Cardiac muscle cell (in vitro differentiated cells and primary cell): ENCODE measurements at regions not wholly inside any gene's neighbourhood (a gene's known extent, or its start where the extent isn't known, plus 50 kb on each side); places are given as distances from the start of the nearest gene placed in this dataset.

Source experiments
- DNase-seq, 2 donors: peaks; one replicate each; pipeline versions ENCODE4 v3.0.0 to v3.0.0-alpha.2; 2010 to 2017; ENCODE audit warnings: low read depth in 1 of 2, low spot score in 1 of 2
- H3K27ac ChIP-seq: fragments of 200-600 bp; sonication (generic); 2 replicates; pipeline ENCODE4 v1.5.1; 2016
- H3K27me3 ChIP-seq: fragments of 200-600 bp; sonication (generic); 2 replicates; pipeline ENCODE4 v1.6.0; 2016; ENCODE audit warnings: control low read depth
- H3K36me3 ChIP-seq: fragments of 200-600 bp; sonication (generic); 2 replicates; pipeline ENCODE4 v1.5.1; 2016; ENCODE audit warnings: control low read depth
- H3K4me1 ChIP-seq: fragments of 200-600 bp; sonication (generic); 2 replicates; pipeline ENCODE4 v1.8.1; 2017; ENCODE audit warnings: low read depth, mild to moderate bottlenecking, mixed run types
- H3K4me3 ChIP-seq: fragments of 200-600 bp; sonication (generic); 2 replicates; pipeline ENCODE4 v1.5.1; 2016; ENCODE audit warnings: mild to moderate bottlenecking
- H3K9me3 ChIP-seq: fragments of 200-600 bp; sonication (generic); 2 replicates; pipeline ENCODE4 v1.5.1; 2017; ENCODE audit warnings: low read depth, mild to moderate bottlenecking, control low read depth
- CTCF ChIP-seq: IDR thresholded peaks from 2 replicates; pipeline ENCODE4 v1.5.1; 2012; ENCODE audit warnings: low read depth, mild to moderate bottlenecking, low read length

DNA sequence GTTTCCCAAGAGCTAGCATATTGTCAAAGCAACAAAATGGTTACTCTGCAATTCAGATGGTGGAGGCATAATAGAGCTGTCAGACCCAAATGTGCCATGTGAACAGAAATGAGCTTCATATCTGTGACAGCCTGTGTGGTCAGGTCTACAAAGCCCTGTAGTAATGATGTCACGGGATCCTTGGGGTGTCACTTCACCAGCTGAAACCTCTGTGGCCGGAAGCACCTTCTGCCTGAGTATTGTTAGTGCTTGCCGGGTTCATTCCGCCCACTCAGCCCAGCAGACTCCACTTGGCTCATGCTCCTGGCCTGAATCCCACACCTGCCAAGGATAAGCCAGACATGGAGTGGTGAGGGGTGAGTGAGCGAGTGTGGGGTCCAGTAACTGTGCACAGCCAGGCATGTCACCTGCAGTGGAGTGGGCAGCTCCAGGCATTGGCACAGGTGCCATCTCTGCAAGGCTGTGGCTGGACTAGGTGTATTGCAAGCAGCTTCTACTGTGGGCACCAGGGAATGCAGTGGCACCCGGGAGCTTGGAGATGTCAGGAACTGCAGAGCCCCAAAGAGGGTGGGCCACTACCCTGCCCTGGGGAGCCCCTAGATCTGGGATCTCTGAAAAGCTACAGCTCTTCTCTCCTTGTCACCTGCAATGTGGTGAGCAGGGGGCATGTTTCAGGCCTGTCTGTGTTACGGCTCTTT, 341.9 kb upstream of the CHRM2 start:
- Histone ChIP-seq H3K4me3 (no peak overlapping the region), H3K4me1 (no peaks in the 10 kb centered on the region), H3K27ac (no peak overlapping the region), H3K36me3 (no peaks in the 10 kb centered on the region), H3K27me3 (no peaks in the 10 kb centered on the region), H3K9me3 (no peaks in the 10 kb centered on the region)
- TF ChIP-seq CTCF: no peak
- DNase-seq: no peak

GRCh38 chr7:136523571-136523970, 344.9 kb upstream of the CHRM2 start:
- no peak for TF ChIP-seq CTCF
- Histone ChIP-seq H3K27me3 (no peaks in the 10 kb centered on the region), H3K4me3 (no peak overlapping the region), H3K9me3 (no peaks in the 10 kb centered on the region), H3K27ac (no peak overlapping the region), H3K4me1 (no peaks in the 10 kb centered on the region), H3K36me3 (no peaks in the 10 kb centered on the region)
- DNase-seq: no peak

- no peak for TF ChIP-seq CTCF
- no peaks in the 10 kb centered on the region for H3K9me3 ChIP-seq
- H3K4me3 ChIP-seq: no peak overlapping the region
- no peaks in the 10 kb centered on the region for H3K4me1 ChIP-seq
- DNase-seq: no peak
- no peak overlapping the region for H3K27ac ChIP-seq
- H3K36me3 ChIP-seq: no peaks in the 10 kb centered on the region
- no peaks in the 10 kb centered on the region for H3K27me3 ChIP-seq
These were observed 350.5 kb upstream of the CHRM2 start for GRCh38 chr7:136517971-136518370.

DNA sequence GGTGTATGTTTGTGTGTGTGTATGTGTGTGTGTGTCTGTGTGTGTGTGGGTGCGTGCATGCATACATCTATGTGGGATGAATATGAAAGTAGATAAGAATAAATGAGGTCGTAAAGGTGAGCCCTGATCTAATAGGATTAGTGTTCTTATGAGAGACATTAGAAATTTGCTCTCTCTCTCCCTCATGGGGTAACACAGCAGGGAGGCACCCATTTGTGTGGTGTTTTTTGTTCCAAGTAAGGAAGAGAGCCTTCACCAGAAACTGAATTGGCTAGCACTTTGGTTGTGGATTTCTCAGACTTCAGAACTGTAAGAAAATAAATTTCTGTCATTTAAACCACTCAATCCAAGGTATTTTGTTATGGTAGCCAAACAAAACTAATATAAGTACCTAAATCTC, 353.7 kb upstream of the CHRM2 start:
- Histone ChIP-seq H3K27ac (no peak overlapping the region), H3K4me3 (no peak overlapping the region), H3K4me1 (no peaks in the 10 kb centered on the region), H3K9me3 (no peaks in the 10 kb centered on the region), H3K36me3 (no peaks in the 10 kb centered on the region), H3K27me3 (no peaks in the 10 kb centered on the region)
- no peak for DNase-seq
- TF ChIP-seq CTCF: no peak

- H3K27me3 ChIP-seq: no peaks in the 10 kb centered on the region
- H3K9me3 ChIP-seq: no peaks in the 10 kb centered on the region
- H3K36me3 ChIP-seq: no peaks in the 10 kb centered on the region
- DNase-seq: no peak
- H3K27ac ChIP-seq: no peak overlapping the region
- H3K4me3 ChIP-seq: no peak overlapping the region
- H3K4me1 ChIP-seq: no peaks in the 10 kb centered on the region
- no peak for TF ChIP-seq CTCF
These were observed 354.7 kb upstream of the CHRM2 start for GRCh38 chr7:136513744-136514143.

GRCh38 chr7:136509466-136509865, 359.0 kb upstream of the CHRM2 start:
- Histone ChIP-seq H3K4me3 (no peak overlapping the region), H3K27me3 (no peaks in the 10 kb centered on the region), H3K36me3 (no peaks in the 10 kb centered on the region), H3K4me1 (no peaks in the 10 kb centered on the region), H3K9me3 (no peaks in the 10 kb centered on the region), H3K27ac (no peak overlapping the region)
- no peak for TF ChIP-seq CTCF
- DNase-seq: no peak
